Astrocyte of the spinal cord (primary cell): ENCODE measurements at regions not wholly inside any gene's neighbourhood (a gene's known extent, or its start where the extent isn't known, plus 50 kb on each side); places are given as distances from the start of the nearest gene placed in this dataset.

Experiments
- DNase-seq: peaks from one replicate; pipeline ENCODE4 v3.0.0; 2011; ENCODE audit warnings: low read depth, low spot score
- H3K4me3 ChIP-seq: 2 replicates; pipeline ENCODE4 v1.5.1; 2011; ENCODE audit warnings: low read depth, mild to moderate bottlenecking, low read length, moderate library complexity
- in situ Hi-C: cut with HindIII; loops from 2 replicates; pipeline ENCODE4 v1.10.0; 2017; ENCODE audit warnings: low sequenced_read_pairs
- TF ChIP-seq, protein P1 (sequence below): IDR thresholded peaks from 2 replicates; pipeline ENCODE4 v1.5.1; 2012; ENCODE audit warnings: low read depth, mild to moderate bottlenecking, low read length, inconsistent platforms

DNA sequence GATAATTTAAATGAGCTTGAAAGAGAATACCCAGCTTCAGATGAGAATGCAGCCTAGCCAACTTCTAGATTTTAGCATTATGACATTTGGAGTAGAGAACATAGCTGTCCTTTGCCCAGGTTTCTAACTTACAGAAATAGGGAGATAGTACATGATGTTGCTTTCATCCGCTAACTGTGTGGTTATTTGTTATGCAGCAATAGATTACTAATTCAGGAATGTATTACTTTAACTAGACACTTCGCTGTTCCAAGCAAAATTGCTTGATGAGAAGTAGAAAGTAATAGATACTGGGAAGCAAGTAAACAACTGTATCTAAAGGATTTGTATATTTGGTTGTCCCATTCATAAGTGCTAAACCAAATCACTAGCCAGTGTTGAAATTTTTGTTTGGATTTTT, 790.9 kb upstream of the PRR20A start:
- TF ChIP-seq, protein P1, sequence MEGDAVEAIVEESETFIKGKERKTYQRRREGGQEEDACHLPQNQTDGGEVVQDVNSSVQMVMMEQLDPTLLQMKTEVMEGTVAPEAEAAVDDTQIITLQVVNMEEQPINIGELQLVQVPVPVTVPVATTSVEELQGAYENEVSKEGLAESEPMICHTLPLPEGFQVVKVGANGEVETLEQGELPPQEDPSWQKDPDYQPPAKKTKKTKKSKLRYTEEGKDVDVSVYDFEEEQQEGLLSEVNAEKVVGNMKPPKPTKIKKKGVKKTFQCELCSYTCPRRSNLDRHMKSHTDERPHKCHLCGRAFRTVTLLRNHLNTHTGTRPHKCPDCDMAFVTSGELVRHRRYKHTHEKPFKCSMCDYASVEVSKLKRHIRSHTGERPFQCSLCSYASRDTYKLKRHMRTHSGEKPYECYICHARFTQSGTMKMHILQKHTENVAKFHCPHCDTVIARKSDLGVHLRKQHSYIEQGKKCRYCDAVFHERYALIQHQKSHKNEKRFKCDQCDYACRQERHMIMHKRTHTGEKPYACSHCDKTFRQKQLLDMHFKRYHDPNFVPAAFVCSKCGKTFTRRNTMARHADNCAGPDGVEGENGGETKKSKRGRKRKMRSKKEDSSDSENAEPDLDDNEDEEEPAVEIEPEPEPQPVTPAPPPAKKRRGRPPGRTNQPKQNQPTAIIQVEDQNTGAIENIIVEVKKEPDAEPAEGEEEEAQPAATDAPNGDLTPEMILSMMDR, result no peak
- in situ Hi-C loops, result no loop called here
- DNase-seq, result no peak
- H3K4me3 ChIP-seq, result no peak overlapping the region

DNA sequence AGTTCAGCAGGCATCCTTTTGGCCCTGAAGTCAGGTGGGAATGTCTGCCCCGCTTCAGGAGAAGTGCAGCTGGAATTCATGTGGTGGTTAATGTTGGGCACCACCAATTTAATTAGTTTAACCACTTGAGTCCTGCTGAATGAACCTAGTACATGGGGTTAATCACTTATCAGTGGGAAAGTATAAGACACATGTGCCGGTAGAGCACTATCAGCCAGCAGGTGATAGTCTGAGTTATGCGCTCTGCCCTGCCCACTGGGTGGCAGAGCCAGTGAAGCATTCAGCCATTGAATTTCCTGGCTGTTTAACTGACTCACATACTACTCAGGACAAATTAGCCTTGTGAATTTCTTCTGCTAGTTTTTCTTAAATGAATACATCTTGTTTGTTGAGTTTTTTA, 789.7 kb upstream of the PRR20A start:
- TF ChIP-seq, protein P1, result no peak
- no peak for DNase-seq
- in situ Hi-C loops, result no loop called here
- no peak overlapping the region for H3K4me3 ChIP-seq

- in situ Hi-C loops, result no loop called here
- no peak overlapping the region for H3K4me3 ChIP-seq
- DNase-seq, result peak; percentile 4
- TF ChIP-seq, protein P1, result no peak
Observed at GRCh38 chr13:56352361-56352760, 788.4 kb upstream of the PRR20A start.

GRCh38 chr13:56352901-56353300, 787.8 kb upstream of the PRR20A start:
- no peak for DNase-seq
- TF ChIP-seq, protein P1, result no peak
- in situ Hi-C loops, result no loop called here

GRCh38 chr13:56356690-56357089, 784.0 kb upstream of the PRR20A start:
- no peak for DNase-seq
- no peak overlapping the region for H3K4me3 ChIP-seq
- TF ChIP-seq, protein P1, result no peak
- in situ Hi-C loops, result no loop called here

More at GRCh38 chr13:56352901-56353300, 787.8 kb upstream of the PRR20A start:
- H3K4me3 ChIP-seq, result no peak overlapping the region

DNA sequence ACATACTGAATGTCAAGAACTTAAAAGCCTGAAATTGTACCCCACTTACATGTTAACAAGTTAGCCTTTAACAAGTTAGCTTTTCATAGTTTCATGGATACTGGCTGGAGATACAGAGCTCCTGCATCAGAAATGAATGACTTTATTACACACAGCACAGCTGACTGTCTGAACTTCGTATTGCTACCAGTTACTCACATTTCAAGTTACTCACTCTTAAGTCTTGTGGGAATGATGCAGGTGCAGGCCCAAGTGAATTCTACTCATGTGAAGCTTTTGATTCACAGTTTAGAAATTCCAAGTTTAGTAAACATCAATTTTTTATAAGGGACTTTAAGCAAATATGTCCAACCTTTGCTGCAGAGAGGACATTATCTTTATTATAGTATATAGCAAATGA, 762.2 kb upstream of the PRR20A start:
- in situ Hi-C loops, result no loop called here
- no peak for DNase-seq

More for the DNA sequence above, 762.2 kb upstream of the PRR20A start:
- no peak overlapping the region for H3K4me3 ChIP-seq
- TF ChIP-seq, protein P1, result no peak
